HG02571 (cell line): ENCODE measurements at regions not wholly inside any gene's neighbourhood (a gene's known extent, or its start where the extent isn't known, plus 50 kb on each side); places are given as distances from the start of the nearest gene placed in this dataset.
A peak's percentile ranks its signal among the peaks of the same experiment; 100 is the strongest.

Experiments
- ATAC-seq: cut with Tn5 transposase; IDR thresholded peaks from one replicate; pipeline ENCODE4 v1.9.1; 2021; ENCODE audit warnings: mild to moderate bottlenecking, moderate library complexity; ENCODE audit not compliant: unreplicated experiment

DNA sequence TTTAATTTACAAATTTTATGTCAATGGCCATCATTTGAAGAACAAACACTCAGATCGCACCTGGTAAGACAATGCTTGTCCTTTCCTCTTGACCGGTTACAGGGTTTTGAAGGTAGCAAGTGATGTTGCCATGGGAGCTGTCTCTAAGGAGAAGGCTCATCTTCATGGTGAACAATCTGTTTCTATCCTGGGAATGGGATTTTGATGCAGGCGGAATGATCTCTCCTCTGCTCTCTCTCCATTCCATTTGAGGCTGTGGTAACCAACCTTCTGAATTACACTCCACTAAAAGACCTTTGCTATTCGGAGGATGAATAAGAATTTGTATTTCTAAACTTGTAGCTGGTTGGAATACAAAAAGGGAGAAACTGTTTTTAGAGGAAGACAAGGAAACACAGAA is 57.9 kb upstream of the SLC5A9 start:
- ATAC-seq, result no peak

DNA sequence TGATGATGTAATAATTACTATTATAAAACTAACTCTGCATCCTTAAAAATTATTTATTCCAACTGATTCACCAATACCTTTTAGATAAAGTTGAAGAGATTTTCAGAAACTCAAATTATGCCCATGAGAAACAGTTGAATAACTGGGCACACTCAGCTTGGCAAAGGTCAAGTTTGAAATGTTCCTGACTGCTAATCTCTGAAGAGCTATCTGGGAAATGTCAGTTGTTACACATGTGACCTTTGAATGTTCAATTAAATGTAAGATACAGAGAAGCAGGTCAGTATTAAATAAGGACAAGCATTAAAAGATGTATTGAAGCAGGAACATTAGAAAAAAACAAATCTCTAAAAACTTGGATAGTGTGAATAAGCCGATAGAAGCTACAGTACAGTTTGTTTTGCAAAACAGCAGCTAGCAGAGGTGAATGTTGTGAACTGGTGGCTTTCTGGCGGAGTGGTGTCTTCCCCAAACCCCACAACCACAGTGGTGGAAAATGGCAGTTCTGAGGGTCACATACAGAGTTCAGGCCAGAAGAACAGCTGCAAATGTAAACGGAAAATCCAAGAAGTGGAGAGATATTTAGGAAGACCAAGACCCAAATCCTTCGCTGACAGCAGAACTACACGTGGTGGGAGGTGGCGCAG is 61.9 kb upstream of the SLC5A9 start:
- no peak for ATAC-seq

DNA sequence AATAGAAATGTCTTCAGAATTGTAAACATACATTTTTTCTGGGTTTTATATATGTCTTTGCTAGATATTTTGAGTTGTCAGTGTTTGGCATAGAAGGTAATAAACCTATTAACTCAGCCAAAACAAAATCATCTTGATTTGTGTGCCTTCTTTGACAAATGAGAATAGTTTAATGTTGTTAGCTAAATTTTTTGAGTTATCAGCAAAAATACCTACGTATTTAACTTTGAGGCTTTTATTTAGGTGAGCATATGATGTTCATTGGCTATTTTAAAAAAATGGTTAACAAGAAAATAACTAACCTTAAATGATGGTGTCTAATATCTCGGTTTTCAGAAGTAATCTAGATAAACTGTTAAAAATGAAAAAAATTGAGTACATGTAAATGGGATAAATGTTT is 83.2 kb upstream of the SLC5A9 start:
- ATAC-seq, result no peak

DNA sequence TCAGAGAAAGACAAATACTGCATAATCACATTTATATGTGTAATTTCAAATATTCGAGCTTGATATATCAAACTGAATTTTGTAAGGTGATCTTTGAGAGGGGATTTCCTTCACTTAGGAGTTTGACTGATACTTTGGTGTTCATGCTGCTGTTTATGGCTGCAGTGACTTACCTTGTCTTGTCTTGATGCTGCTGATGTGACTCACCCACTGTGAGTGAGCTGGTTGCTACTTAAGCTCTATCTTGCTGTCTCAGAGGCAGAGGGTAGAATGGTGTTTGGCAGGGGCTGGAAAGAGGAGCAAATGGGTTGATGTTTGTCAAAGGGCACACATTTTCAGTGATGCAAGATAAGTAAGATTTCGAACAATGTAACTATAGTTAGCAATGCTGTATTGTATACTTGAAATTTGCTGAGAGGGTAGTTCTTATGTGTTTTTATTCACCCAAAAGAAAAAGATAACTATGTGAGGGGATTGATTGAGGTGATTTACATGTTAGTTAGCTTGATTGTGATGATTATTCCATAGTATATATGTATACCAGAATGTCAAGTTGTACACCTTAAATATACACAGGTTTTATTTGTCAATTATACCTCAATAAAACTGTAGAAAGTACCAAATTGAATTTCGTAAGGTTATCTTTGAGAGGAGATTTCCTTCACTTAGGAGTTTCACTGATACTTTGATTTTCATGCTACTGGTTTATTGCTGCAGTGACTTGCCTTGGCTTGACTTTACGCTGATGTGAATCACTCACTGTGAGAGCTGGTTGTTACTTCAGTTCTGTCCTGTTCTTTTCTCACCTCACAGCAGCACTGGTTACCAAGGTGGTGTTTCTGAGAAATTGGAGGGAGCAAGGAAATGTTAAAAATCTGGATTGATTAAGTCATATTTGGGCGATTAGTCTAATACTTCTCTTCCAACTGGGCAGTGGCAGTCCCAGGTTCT is 94.5 kb upstream of the SLC5A9 start:
- ATAC-seq, result no peak

DNA sequence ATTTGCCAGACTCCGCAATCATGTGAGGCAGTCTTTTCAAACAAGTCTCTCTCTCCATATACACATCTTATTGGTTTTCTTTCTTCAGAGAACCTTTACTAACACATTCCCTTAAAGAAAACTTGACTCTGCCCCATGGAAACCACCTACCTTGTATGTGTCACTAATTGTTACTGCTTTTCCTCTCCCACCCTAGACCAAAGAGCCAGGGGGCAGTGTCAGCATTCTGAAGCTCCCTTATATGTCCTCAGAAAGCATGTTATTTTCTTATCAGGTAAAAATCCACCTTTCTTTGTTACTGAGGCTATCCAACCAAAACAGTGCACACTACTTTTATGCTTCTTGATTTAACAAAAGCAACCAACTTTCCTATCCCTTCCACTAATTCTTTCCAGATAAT is 98.9 kb upstream of the SLC5A9 start:
- no peak for ATAC-seq

GRCh38 chr1:48121955-48122354 is 100.6 kb upstream of the SLC5A9 start:
- ATAC-seq, result no peak

DNA sequence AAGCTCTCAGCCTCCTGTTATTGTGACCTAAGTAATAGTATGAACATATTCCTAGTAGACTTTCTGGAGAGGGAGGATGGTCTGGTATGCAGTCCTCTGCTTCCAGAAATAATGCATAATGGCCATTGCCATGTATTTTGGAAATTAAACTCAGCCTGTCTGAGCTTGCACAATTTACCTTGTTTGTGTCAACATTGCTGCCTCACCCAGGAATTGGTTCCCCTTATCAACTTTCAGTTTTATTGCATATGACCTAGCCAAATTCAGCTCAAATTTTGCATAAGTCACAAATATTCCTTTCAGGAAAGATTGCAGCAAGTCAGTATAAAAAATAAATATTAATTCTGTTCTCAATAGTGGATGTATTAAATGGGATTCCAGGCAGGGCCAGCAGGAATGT is 101.9 kb upstream of the SLC5A9 start:
- ATAC-seq, result no peak

GRCh38 chr1:48115835-48116234 is 106.7 kb upstream of the SLC5A9 start:
- ATAC-seq, result no peak

GRCh38 chr1:48114596-48115382 is 107.7 kb upstream of the SLC5A9 start:
- no peak for ATAC-seq

DNA sequence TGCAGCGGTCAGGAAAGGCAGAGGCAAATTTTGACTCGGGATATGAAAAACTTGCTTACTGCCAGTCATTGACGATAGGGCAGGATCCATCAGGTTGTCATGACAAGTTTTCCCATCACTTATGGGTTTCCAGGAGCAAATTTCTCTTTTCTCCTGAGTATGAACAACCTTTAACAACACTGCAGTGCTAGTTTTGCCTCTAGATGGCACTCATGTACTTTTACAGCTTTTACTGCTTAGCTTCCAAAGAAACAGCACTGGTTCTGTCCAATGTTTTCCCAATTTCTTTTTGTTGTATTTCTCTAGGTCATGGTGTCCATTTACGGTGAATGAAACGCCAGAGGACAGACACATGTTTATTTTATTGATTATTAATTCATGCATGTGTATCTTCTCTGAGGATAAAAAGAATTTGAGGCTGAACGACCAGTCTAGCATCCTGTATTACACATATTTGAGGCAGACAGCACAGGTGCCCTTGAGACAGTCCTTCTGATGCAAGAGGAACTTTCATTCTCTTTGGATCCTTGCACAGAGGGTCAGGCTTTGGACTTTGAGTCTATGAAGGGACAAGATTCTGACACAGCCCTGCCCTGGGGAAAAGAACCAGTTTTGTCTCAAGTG is 112.3 kb upstream of the TRABD2B start:
- no peak for ATAC-seq

- no peak for ATAC-seq
Observed at GRCh38 chr1:48107516-48107915, 110.3 kb upstream of the TRABD2B start.

GRCh38 chr1:48106049-48106448 is 108.9 kb upstream of the TRABD2B start:
- ATAC-seq, result no peak

DNA sequence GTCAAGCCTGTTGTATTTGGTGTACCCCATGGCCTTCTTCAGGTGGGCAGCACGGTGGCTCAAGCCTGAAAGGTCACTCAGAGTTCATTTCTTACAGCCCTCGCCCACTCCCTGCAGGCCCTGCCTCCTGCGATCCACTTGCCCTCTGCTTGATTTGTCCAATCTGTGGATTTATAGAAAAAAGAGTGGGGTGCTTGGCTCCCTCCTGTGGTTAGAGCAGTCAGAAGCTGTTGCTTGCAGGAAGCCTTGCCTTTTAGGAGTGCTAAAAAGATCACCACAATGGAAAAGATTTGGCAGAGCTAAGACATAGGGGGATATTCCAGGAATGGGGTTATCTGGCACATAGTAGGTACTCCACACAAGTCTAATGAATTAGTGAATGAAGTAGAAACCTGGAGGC is 108.0 kb upstream of the TRABD2B start:
- ATAC-seq, result no peak

- no peak for ATAC-seq
Observed at GRCh38 chr1:48103495-48103894, 106.3 kb upstream of the TRABD2B start.

GRCh38 chr1:48102766-48103165 is 105.6 kb upstream of the TRABD2B start:
- no peak for ATAC-seq

DNA sequence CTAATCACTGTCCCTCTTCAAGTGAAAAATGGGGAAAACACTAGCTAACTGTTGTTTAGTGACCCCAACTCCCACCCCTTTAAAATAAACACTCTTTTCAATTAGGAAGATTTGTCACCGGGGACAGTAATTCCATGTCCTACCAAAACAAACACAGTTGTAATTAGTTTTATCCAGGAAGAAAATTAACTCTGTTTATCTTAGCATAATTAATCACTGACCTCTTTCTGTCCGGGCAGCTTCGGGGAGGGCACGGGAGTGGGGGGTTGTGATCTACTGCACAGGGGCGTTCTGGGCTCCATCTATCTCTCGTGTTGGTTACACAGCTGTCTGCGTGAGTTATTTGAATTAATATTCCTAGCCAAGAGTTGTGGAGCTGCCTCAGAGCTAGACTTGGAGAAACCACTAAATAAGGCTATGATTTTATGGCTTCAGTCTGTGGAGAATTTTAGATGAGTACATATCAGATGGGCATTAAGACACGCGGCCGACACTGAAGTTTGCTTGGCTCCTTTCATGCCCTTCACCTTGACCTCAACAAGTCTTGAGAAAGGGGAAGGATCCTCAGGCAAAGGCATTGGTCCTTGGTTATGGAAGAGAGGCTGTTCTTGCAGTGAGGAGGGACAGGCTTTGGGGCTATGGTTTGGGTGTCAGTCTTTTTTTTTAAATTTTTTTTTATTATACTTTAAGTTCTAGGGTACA is 102.0 kb upstream of the TRABD2B start:
- ATAC-seq, result no peak

GRCh38 chr1:48093696-48094528 is 96.7 kb upstream of the TRABD2B start:
- peak; percentile 79 for ATAC-seq

GRCh38 chr1:48093147-48093546 is 96.0 kb upstream of the TRABD2B start:
- no peak for ATAC-seq

GRCh38 chr1:48092401-48092800 is 95.2 kb upstream of the TRABD2B start:
- ATAC-seq, result no peak
